Smooth muscle cell (in vitro differentiated cells): ENCODE measurements at regions not wholly inside any gene's neighbourhood (a gene's known extent, or its start where the extent isn't known, plus 50 kb on each side); places are given as distances from the start of the nearest gene placed in this dataset.
"Not testable (repeated sequence)": the region's sequence is repeated elsewhere in the genome, so short reads cannot be mapped to it uniquely, and the experiment has no call there.

Experiments
- DNase-seq: peaks from one replicate; lab custom pipeline; 2025; ENCODE audit not compliant: unreplicated experiment; lab: John Stamatoyannopoulos, UW
- H2AFZ ChIP-seq: fragments of 200-600 bp; sonication (generic); 2 replicates; pipeline ENCODE4 v1.6.0; 2016; ENCODE audit warnings: antibody characterized with exemption, low read depth, mild to moderate bottlenecking
- H3F3A ChIP-seq: fragments of 200-600 bp; sonication (generic); 2 replicates; pipeline ENCODE4 v1.6.0; 2017; ENCODE audit warnings: antibody characterized with exemption, low read depth
- H3K27ac ChIP-seq: fragments of 200-600 bp; sonication (generic); 2 replicates; pipeline ENCODE4 v1.5.1; 2016; ENCODE audit warnings: low read depth, mild to moderate bottlenecking
- H3K27me3 ChIP-seq: fragments of 200-600 bp; sonication (generic); 2 replicates; pipeline ENCODE4 v1.6.1; 2016; ENCODE audit warnings: low read depth, mild to moderate bottlenecking
- H3K36me3 ChIP-seq: fragments of 200-600 bp; sonication (generic); 2 replicates; pipeline ENCODE4 v1.5.1; 2016; ENCODE audit warnings: low read depth
- H3K4me1 ChIP-seq: fragments of 200-600 bp; sonication (generic); 2 replicates; pipeline ENCODE4 v1.5.1; 2016; ENCODE audit warnings: low read depth
- H3K4me2 ChIP-seq: fragments of 200-600 bp; sonication (generic); 2 replicates; pipeline ENCODE4 v1.6.0; 2016; ENCODE audit warnings: mild to moderate bottlenecking
- H3K4me3 ChIP-seq: fragments of 200-600 bp; sonication (generic); 2 replicates; pipeline ENCODE4 v1.5.1; 2016; ENCODE audit warnings: mild to moderate bottlenecking
- H3K79me2 ChIP-seq: fragments of 200-600 bp; sonication (generic); 2 replicates; pipeline ENCODE4 v1.6.0; 2016; ENCODE audit warnings: low read depth, mild to moderate bottlenecking
- H3K9ac ChIP-seq: fragments of 200-600 bp; sonication (generic); 2 replicates; pipeline ENCODE4 v1.6.0; 2016; ENCODE audit warnings: low read depth
- H3K9me3 ChIP-seq: fragments of 200-600 bp; sonication (generic); replicated peaks from 2 replicates; pipeline ENCODE4 v1.5.1; 2016; ENCODE audit warnings: low read depth
- H4K20me1 ChIP-seq: fragments of 200-600 bp; sonication (generic); 2 replicates; pipeline ENCODE4 v1.6.0; 2016; ENCODE audit warnings: low read depth
- CTCF ChIP-seq: fragments of 200-600 bp; sonication (generic); IDR thresholded peaks from 2 replicates; pipeline ENCODE4 v1.5.1; 2017; ENCODE audit warnings: borderline replicate concordance, mild to moderate bottlenecking, antibody characterized with exemption; ENCODE audit not compliant: insufficient read depth, poor library complexity, severe bottlenecking
- WGBS: methylation state at CpG from one replicate; pipeline ENCODE4 v1.1.7; 2016; ENCODE audit warnings: low lambda C conversion rate; 5-methylcytosine and 5-hydroxymethylcytosine counted together

DNA sequence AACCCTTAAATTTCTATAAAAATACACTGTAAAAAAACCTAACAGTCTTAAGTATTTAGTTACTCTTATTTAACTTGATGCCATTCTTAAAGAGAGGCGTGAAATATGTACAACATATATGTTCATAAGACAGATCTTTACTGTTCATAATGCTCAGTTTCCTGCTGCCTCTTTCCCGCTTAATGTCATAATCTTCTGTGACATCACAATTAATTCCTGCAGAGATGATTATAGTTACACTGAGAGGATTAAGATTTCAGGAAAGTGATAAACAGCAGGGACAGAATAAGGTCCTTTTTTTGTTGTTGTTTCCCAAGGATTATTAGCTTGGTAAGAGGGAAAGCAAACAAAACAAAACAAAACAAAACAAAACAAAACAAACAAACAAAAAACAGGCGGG lies 801.4 kb downstream of the FLRT2 start:
- Histone ChIP-seq H3K9me3 (no peaks in the 10 kb centered on the region), H3K36me3 (no peaks in the 10 kb centered on the region), H3K27me3 (no peaks in the 10 kb centered on the region), H4K20me1 (no peaks in the 10 kb centered on the region), H3K4me1 (no peaks in the 10 kb centered on the region), H3K4me2 (no peak overlapping the region), H3K27ac (no peak overlapping the region), H3K9ac (no peak overlapping the region), H3K4me3 (no peak overlapping the region), H2AFZ (no peak overlapping the region), H3F3A (no peaks in the 10 kb centered on the region), H3K79me2 (no peaks in the 10 kb centered on the region)
- no peak for TF ChIP-seq CTCF
- no peak for DNase-seq
- 77% methylated on average over 3 of the region's 3 CpGs for WGBS

DNA sequence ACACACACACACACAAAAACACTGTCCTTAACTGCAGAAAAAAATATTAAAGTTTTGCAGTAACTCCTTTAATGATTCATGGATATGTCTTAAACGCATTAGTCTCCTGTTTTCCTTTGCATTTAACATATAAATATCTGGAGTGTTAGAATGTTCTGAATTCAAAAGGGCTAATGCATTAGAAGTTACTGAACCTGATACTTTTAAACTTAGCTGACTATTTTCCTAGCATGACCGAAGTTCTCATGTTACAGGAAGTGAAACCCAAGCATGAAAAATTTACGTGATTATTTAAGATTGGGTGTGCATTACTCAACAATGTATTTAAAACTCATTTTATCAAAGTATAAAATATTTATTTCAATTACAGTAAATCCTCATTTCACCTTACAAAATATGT lies 791.2 kb downstream of the FLRT2 start:
- H3K27ac ChIP-seq, result no peak overlapping the region
- H3K4me3 ChIP-seq, result no peak overlapping the region
- TF ChIP-seq CTCF, result no peak
- H3K79me2 ChIP-seq, result no peaks in the 10 kb centered on the region
- 87% methylated on average over 3 of the region's 3 CpGs for WGBS
- no peak for DNase-seq
- H2AFZ ChIP-seq, result no peak overlapping the region
- no peaks in the 10 kb centered on the region for H3K27me3 ChIP-seq
- no peaks in the 10 kb centered on the region for H3K36me3 ChIP-seq
- H3K9me3 ChIP-seq, result no peaks in the 10 kb centered on the region
- H3F3A ChIP-seq, result no peaks in the 10 kb centered on the region
- no peaks in the 10 kb centered on the region for H4K20me1 ChIP-seq
- no peak overlapping the region for H3K9ac ChIP-seq
- no peaks in the 10 kb centered on the region for H3K4me1 ChIP-seq
- no peak overlapping the region for H3K4me2 ChIP-seq

GRCh38 chr14:86312154-86312665 lies 782.3 kb downstream of the FLRT2 start:
- WGBS, result 91% methylated on average over 19 of the region's 19 CpGs
- not testable (repeated sequence) for H3F3A ChIP-seq, H4K20me1 ChIP-seq, H3K27me3 ChIP-seq, H3K9me3 ChIP-seq, DNase-seq, H3K79me2 ChIP-seq, H3K4me3 ChIP-seq, H2AFZ ChIP-seq, H3K36me3 ChIP-seq, H3K4me1 ChIP-seq, H3K4me2 ChIP-seq, H3K9ac ChIP-seq, H3K27ac ChIP-seq

GRCh38 chr14:86311151-86311550 lies 781.2 kb downstream of the FLRT2 start:
- Histone ChIP-seq H3K79me2 (no peaks in the 10 kb centered on the region), H3F3A (no peaks in the 10 kb centered on the region), H3K27me3 (no peaks in the 10 kb centered on the region), H3K36me3 (no peaks in the 10 kb centered on the region), H3K4me2 (no peak overlapping the region), H3K9me3 (no peaks in the 10 kb centered on the region), H2AFZ (no peak overlapping the region), H3K4me3 (no peak overlapping the region), H3K9ac (no peak overlapping the region), H3K4me1 (no peaks in the 10 kb centered on the region), H3K27ac (no peak overlapping the region), H4K20me1 (no peaks in the 10 kb centered on the region)
- no peak for DNase-seq
- WGBS, result 82% methylated on average over 3 of the region's 3 CpGs
- TF ChIP-seq CTCF, result no peak
